GM19023 (cell line): ENCODE measurements at regions not wholly inside any gene's neighbourhood (a gene's known extent, or its start where the extent isn't known, plus 50 kb on each side); places are given as distances from the start of the nearest gene placed in this dataset.
A peak's percentile ranks its signal among the peaks of the same experiment; 100 is the strongest.

Experiments used
- ATAC-seq: cut with Tn5 transposase; IDR thresholded peaks from one replicate; pipeline ENCODE4 v1.9.1; 2021; ENCODE audit warnings: mild to moderate bottlenecking, moderate library complexity; ENCODE audit not compliant: unreplicated experiment

GRCh38 chr6:141261672-141262060 lies 871.1 kb upstream of the GJE1 start:
- no peak for ATAC-seq

- no peak for ATAC-seq
Observed at GRCh38 chr6:141261016-141261671, 871.6 kb upstream of the GJE1 start.

GRCh38 chr6:141260627-141261015 lies 872.1 kb upstream of the GJE1 start:
- no peak for ATAC-seq

GRCh38 chr6:141259807-141260206 lies 872.9 kb upstream of the GJE1 start:
- ATAC-seq, result no peak

GRCh38 chr6:141259091-141259490 lies 873.6 kb upstream of the GJE1 start:
- no peak for ATAC-seq

- no peak for ATAC-seq
Observed at GRCh38 chr6:141258516-141258915, 874.2 kb upstream of the GJE1 start.

- no peak for ATAC-seq
Observed at GRCh38 chr6:141254336-141254735, 878.4 kb upstream of the GJE1 start.

- ATAC-seq, result no peak
Observed at GRCh38 chr6:141252828-141253608, 879.7 kb upstream of the GJE1 start.

GRCh38 chr6:141251286-141251685 lies 881.4 kb upstream of the GJE1 start:
- ATAC-seq, result no peak

GRCh38 chr6:141248021-141248799 lies 884.5 kb upstream of the GJE1 start:
- ATAC-seq, result peak; percentile 82

GRCh38 chr6:141244366-141244765 lies 888.4 kb upstream of the GJE1 start:
- ATAC-seq, result no peak

GRCh38 chr6:141242957-141243356 lies 889.8 kb upstream of the GJE1 start:
- no peak for ATAC-seq

- ATAC-seq, result no peak
Observed at GRCh38 chr6:141229296-141229695, 903.4 kb upstream of the GJE1 start.

- no peak for ATAC-seq
Observed at GRCh38 chr6:141218583-141218982, 914.1 kb upstream of the GJE1 start.

GRCh38 chr6:141216726-141217125 lies 916.0 kb upstream of the GJE1 start:
- ATAC-seq, result no peak

GRCh38 chr6:141212296-141212695 lies 920.4 kb upstream of the GJE1 start:
- ATAC-seq, result no peak

GRCh38 chr6:141211845-141212244 lies 920.9 kb upstream of the GJE1 start:
- no peak for ATAC-seq

- ATAC-seq, result no peak
Observed at GRCh38 chr6:141210901-141211300, 921.8 kb upstream of the GJE1 start.

GRCh38 chr6:141209890-141210289 lies 922.8 kb upstream of the GJE1 start:
- no peak for ATAC-seq

GRCh38 chr6:141208101-141208500 lies 924.6 kb upstream of the GJE1 start:
- no peak for ATAC-seq

GRCh38 chr6:141203902-141204575 lies 928.7 kb upstream of the GJE1 start:
- ATAC-seq, result no peak
